HCT116 (cell line): ENCODE measurements at regions not wholly inside any gene's neighbourhood (a gene's known extent, or its start where the extent isn't known, plus 50 kb on each side); places are given as distances from the start of the nearest gene placed in this dataset.

Source experiments
- ATAC-seq: fragments of 200-7000 bp; cut with Tn5 transposase; 2 replicates; pipeline ENCODE4 v1.9.1; 2020; ENCODE audit warnings: mild to moderate bottlenecking, moderate library complexity
- BruUV-seq: library from RNA; stranded (reverse); fragments of 400-500 nt; replicated peaks from 2 replicates; lab custom pipeline; 2021; lab: Mats Ljungman, UMichigan
- CTCF ChIA-PET: fragments of 300-600 bp; sonication (Branson Sonifier 250); formaldehyde crosslinking; loops from one replicate; lab custom pipeline; 2021; ENCODE audit warnings: antibody characterized with exemption; lab: Charles Lee
- POLR2A ChIA-PET: fragments of 300-600, 350-600 bp; sonication (Branson Sonifier 250); formaldehyde crosslinking; loops from one replicate; lab custom pipeline; 2021; ENCODE audit warnings: antibody characterized with exemption; lab: Charles Lee
- RAD21 ChIA-PET, 2 experiments: fragments of 300-600 bp; sonication (Branson Sonifier 250); formaldehyde crosslinking; loops; one replicate each; lab custom pipeline; 2023; ENCODE audit warnings: low total read pairs in 2 of 2; ENCODE audit not compliant: uncharacterized antibody in 2 of 2, unreplicated experiment in 2 of 2, low non-redundant PET in 1 of 2; lab: Charles Lee
- DNase-seq: peaks from one replicate; pipeline ENCODE4 v3.0.0-alpha.2; 2010; ENCODE audit warnings: low read depth, low spot score
- H2AFZ ChIP-seq: fragments of 200-600 bp; shearing (Covaris generic), sonication (generic); 2 replicates; pipeline ENCODE4 v1.6.1; 2017; ENCODE audit warnings: low read depth, mixed run types, mixed read lengths, antibody characterized with exemption, low read length; ENCODE audit not compliant: poor library complexity, severe bottlenecking
- H3K27ac ChIP-seq: 2 replicates; pipeline ENCODE4 v1.5.1; 2012; ENCODE audit warnings: low read depth, low read length
- H3K27me3 ChIP-seq: fragments of 200-600 bp; sonication (generic); 2 replicates; pipeline ENCODE4 v1.6.1; 2016; ENCODE audit warnings: mixed run types, low read length, mixed read lengths; ENCODE audit not compliant: insufficient read depth
- H3K36me3 ChIP-seq, 2 experiments: fragments of 200-500 bp in 1 of 2; fragments of 200-600 bp in 1 of 2; sonication (Bioruptor generic) in 1 of 2; sonication (generic) in 1 of 2; 2 replicates each; pipeline versions ENCODE4 v1.5.1 to v1.6.1; 2014 to 2016; ENCODE audit warnings: low read length in 2 of 2, inconsistent platforms in 1 of 2, mixed read lengths in 1 of 2, mixed run types in 1 of 2; ENCODE audit not compliant: insufficient read depth in 2 of 2, control insufficient read depth in 1 of 2
- H3K4me1 ChIP-seq, 2 experiments: fragments of 200-600 bp in 1 of 2; sonication (generic) in 1 of 2; 2 replicates each; pipeline versions ENCODE4 v1.5.1 to v1.6.1; 2012 to 2017; ENCODE audit warnings: low read length in 2 of 2, inconsistent platforms in 1 of 2, mild to moderate bottlenecking in 1 of 2, mixed read lengths in 1 of 2, mixed run types in 1 of 2, moderate library complexity in 1 of 2; ENCODE audit not compliant: insufficient read depth in 2 of 2, control insufficient read depth in 1 of 2
- H3K4me2 ChIP-seq: fragments of 200-600 bp; sonication (generic); 2 replicates; pipeline ENCODE4 v1.6.1; 2017; ENCODE audit warnings: mixed run types, low read length, mixed read lengths
- H3K4me3 ChIP-seq, 2 experiments: fragments of 200-600 bp in 1 of 2; sonication (generic) in 1 of 2; replicated peaks in 1 of 2; 2 replicates each; pipeline ENCODE4 v1.5.1; 2011 to 2016; ENCODE audit warnings: low read length in 2 of 2, control low read depth in 1 of 2, low read depth in 1 of 2, mild to moderate bottlenecking in 1 of 2, mixed read lengths in 1 of 2, mixed run types in 1 of 2
- H3K79me2 ChIP-seq: fragments of 200-600 bp; sonication (generic); 2 replicates; pipeline ENCODE4 v1.6.1; 2017; ENCODE audit warnings: mild to moderate bottlenecking, mixed run types, low read length, moderate library complexity, mixed read lengths; ENCODE audit not compliant: insufficient read depth
- H3K9ac ChIP-seq: fragments of 200-600 bp; sonication (generic); 2 replicates; pipeline ENCODE4 v1.6.1; 2016; ENCODE audit warnings: low read length, mixed read lengths
- H3K9me2 ChIP-seq: fragments of 200-600 bp; sonication (generic), shearing (Covaris generic); 2 replicates; pipeline ENCODE4 v1.6.1; 2017; ENCODE audit warnings: mixed run types, mild to moderate bottlenecking, moderate library complexity; ENCODE audit not compliant: insufficient read depth
- H3K9me3 ChIP-seq, 2 experiments: fragments of 200-500 bp in 1 of 2; fragments of 200-600 bp in 1 of 2; sonication (Bioruptor generic) in 1 of 2; sonication (generic) in 1 of 2; 2 replicates each; pipeline ENCODE4 v1.6.1; 2014 to 2017; ENCODE audit warnings: low read length in 2 of 2, mixed read lengths in 2 of 2, inconsistent platforms in 1 of 2, low read depth in 1 of 2, mild to moderate bottlenecking in 1 of 2, mixed run types in 1 of 2, moderate library complexity in 1 of 2; ENCODE audit not compliant: control insufficient read depth in 1 of 2, insufficient read depth in 1 of 2
- H4K20me1 ChIP-seq: fragments of 200-600 bp; sonication (generic), shearing (Covaris generic); 2 replicates; pipeline ENCODE4 v1.6.1; 2017; ENCODE audit warnings: mixed run types, mild to moderate bottlenecking, moderate library complexity; ENCODE audit not compliant: insufficient read depth
- CBX3 ChIP-seq: IDR thresholded peaks from 2 replicates; pipeline ENCODE4 v1.6.1; 2012; ENCODE audit warnings: low read depth
- CEBPB ChIP-seq: IDR thresholded peaks from 2 replicates; pipeline ENCODE4 v1.6.1; 2012; ENCODE audit warnings: low read depth
- EGR1 ChIP-seq: IDR thresholded peaks from 2 replicates; pipeline ENCODE4 v1.6.1; 2012; ENCODE audit warnings: low read depth
- ELF1 ChIP-seq: IDR thresholded peaks from 2 replicates; pipeline ENCODE4 v1.6.1; 2012; ENCODE audit warnings: low read depth, borderline replicate concordance
- EZH2 ChIP-seq: fragments of 200-600 bp; sonication (generic); IDR thresholded peaks from 2 replicates; pipeline ENCODE4 v1.6.1; 2017; ENCODE audit warnings: antibody characterized with exemption, mixed run types
- EZH2phosphoT487 ChIP-seq: fragments of 200-600 bp; IDR thresholded peaks from 2 replicates; pipeline ENCODE4 v1.6.1; 2018; ENCODE audit warnings: antibody characterized with exemption, borderline replicate concordance
- FOSL1 ChIP-seq: IDR thresholded peaks from 2 replicates; pipeline ENCODE4 v1.6.1; 2012; ENCODE audit warnings: low read depth
- JUND ChIP-seq: IDR thresholded peaks from 2 replicates; pipeline ENCODE4 v1.6.1; 2012
- POLR2A ChIP-seq: IDR thresholded peaks from 2 replicates; pipeline ENCODE4 v1.7.0; 2011; ENCODE audit warnings: borderline replicate concordance; ENCODE audit not compliant: insufficient read depth, insufficient read length; ENCODE audit errors: extremely low read depth
- POLR2AphosphoS5 ChIP-seq: IDR thresholded peaks from 2 replicates; pipeline ENCODE4 v1.6.1; 2011; ENCODE audit warnings: mild to moderate bottlenecking, low read depth, low read length, moderate library complexity
- RAD21 ChIP-seq: IDR thresholded peaks from 2 replicates; pipeline ENCODE4 v1.6.1; 2012; ENCODE audit warnings: low read depth, mild to moderate bottlenecking
- REST ChIP-seq: IDR thresholded peaks from 2 replicates; pipeline ENCODE4 v1.6.1; 2012; ENCODE audit warnings: low read depth
- TCF7L2 ChIP-seq: IDR thresholded peaks from 2 replicates; pipeline ENCODE4 v1.7.0; 2011; ENCODE audit warnings: borderline replicate concordance, inconsistent platforms; ENCODE audit not compliant: insufficient read depth, insufficient read length; ENCODE audit errors: extremely low read depth
- ZFX ChIP-seq: fragments of 450-650 bp; IDR thresholded peaks from 2 replicates; pipeline ENCODE4 v1.6.1; 2017
- intact Hi-C: fragments of 100-400 bp; cut with micrococcal nuclease; formaldehyde crosslinking; loops from 2 replicates; pipeline ENCODE4 v1.10.0; 2022
- TF ChIP-seq, protein P1 (sequence below): IDR thresholded peaks from 2 replicates; pipeline ENCODE4 v1.6.1; 2011; ENCODE audit warnings: mild to moderate bottlenecking, low read length, moderate library complexity; ENCODE audit not compliant: insufficient replicate concordance; ENCODE audit errors: extremely low read depth
- TF ChIP-seq, protein P2 (sequence below): IDR thresholded peaks from 2 replicates; pipeline ENCODE4 v1.6.1; 2012

GRCh38 chr5:119926301-119926700, 296.9 kb downstream of the FAM170A start:
- ChIA-PET CTCF (no interaction called here), RAD21 (no interaction called here), POLR2A (no interaction called here)
- H3K4me2 ChIP-seq, result no peak overlapping the region
- no peaks in the 10 kb centered on the region for H3K27me3 ChIP-seq
- DNase-seq (no peak), ATAC-seq (no peak)
- H3K9me3 ChIP-seq, result no peaks in the 10 kb centered on the region
- H3K79me2 ChIP-seq, result no peaks in the 10 kb centered on the region
- no peaks in the 10 kb centered on the region for H3K4me1 ChIP-seq
- no peaks in the 10 kb centered on the region for H3K36me3 ChIP-seq
- no peak overlapping the region for H3K9ac ChIP-seq
- H2AFZ ChIP-seq, result no peak overlapping the region
- H3K9me2 ChIP-seq, result no peaks in the 10 kb centered on the region
- H4K20me1 ChIP-seq, result no peaks in the 10 kb centered on the region
- no TSS peak for BruUV-seq
- H3K4me3 ChIP-seq, result no peak overlapping the region
- intact Hi-C loops, result no loop called here
- TF ChIP-seq RAD21 (no peak), POLR2AphosphoS5 (no peak), EGR1 (no peak), EZH2phosphoT487 (no peak), ELF1 (no peak), POLR2A (no peak), CEBPB (no peak), JUND (no peak), REST (no peak), TCF7L2 (no peak), CBX3 (no peak), EZH2 (no peak), ZFX (no peak), FOSL1 (no peak)
- TF ChIP-seq, protein P1, sequence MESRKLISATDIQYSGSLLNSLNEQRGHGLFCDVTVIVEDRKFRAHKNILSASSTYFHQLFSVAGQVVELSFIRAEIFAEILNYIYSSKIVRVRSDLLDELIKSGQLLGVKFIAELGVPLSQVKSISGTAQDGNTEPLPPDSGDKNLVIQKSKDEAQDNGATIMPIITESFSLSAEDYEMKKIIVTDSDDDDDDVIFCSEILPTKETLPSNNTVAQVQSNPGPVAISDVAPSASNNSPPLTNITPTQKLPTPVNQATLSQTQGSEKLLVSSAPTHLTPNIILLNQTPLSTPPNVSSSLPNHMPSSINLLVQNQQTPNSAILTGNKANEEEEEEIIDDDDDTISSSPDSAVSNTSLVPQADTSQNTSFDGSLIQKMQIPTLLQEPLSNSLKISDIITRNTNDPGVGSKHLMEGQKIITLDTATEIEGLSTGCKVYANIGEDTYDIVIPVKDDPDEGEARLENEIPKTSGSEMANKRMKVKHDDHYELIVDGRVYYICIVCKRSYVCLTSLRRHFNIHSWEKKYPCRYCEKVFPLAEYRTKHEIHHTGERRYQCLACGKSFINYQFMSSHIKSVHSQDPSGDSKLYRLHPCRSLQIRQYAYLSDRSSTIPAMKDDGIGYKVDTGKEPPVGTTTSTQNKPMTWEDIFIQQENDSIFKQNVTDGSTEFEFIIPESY, result no peak
- TF ChIP-seq, protein P2, sequence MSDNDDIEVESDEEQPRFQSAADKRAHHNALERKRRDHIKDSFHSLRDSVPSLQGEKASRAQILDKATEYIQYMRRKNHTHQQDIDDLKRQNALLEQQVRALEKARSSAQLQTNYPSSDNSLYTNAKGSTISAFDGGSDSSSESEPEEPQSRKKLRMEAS, result no peak
- no peak overlapping the region for H3K27ac ChIP-seq
